Activated naive CD4-positive, alpha-beta T cell treated with anti-CD3 and anti-CD28 coated beads, Interleukin-2, amount 50 U/mL, for 24 hours (primary cell): ENCODE measurements at regions not wholly inside any gene's neighbourhood (a gene's known extent, or its start where the extent isn't known, plus 50 kb on each side); places are given as distances from the start of the nearest gene placed in this dataset.

Experiments used
- H3K27ac Mint-ChIP-seq: one replicate; pipeline ENCODE4 v1.8.0; 2021; ENCODE audit warnings: mild to moderate bottlenecking, mixed read lengths
- H3K27me3 Mint-ChIP-seq: one replicate; pipeline ENCODE4 v1.8.0; 2021; ENCODE audit warnings: mixed read lengths
- H3K36me3 Mint-ChIP-seq: one replicate; pipeline ENCODE4 v1.8.0; 2021; ENCODE audit warnings: mixed read lengths
- H3K4me1 Mint-ChIP-seq: one replicate; pipeline ENCODE4 v1.8.0; 2021; ENCODE audit warnings: mixed read lengths
- H3K4me3 Mint-ChIP-seq: one replicate; pipeline ENCODE4 v1.8.0; 2021; ENCODE audit warnings: mild to moderate bottlenecking, mixed read lengths
- H3K9me3 Mint-ChIP-seq: one replicate; pipeline ENCODE4 v1.8.0; 2021; ENCODE audit warnings: mixed read lengths

DNA sequence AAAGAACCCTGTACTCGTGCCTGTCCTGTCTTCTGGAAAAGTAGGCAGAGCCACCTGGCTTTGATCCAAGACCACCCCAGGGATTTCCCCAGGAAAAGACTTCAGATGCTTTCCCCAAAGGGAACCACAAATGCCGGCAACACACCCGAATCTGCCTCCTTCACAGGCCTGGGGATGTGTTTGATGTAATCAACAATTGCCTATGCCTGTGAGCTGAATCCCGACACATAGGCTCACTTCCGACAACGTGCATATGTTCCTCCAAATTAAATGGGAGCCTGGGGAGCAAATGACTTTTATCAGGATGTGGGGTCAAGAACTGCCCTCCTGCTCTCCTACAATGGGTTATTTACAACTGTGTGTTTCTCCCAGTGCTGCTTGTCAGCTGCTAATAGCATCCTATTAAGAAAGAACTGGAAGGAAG is 535.2 kb upstream of the CDH11 start:
- no peak overlapping the region for H3K27ac Mint-ChIP-seq
- no peak overlapping the region for H3K4me3 Mint-ChIP-seq
- no peaks in the 10 kb centered on the region for H3K36me3 Mint-ChIP-seq
- no peaks in the 10 kb centered on the region for H3K9me3 Mint-ChIP-seq
- H3K4me1 Mint-ChIP-seq, result no peaks in the 10 kb centered on the region
- H3K27me3 Mint-ChIP-seq, result peaks cover 1% of the 10 kb centered on the region

DNA sequence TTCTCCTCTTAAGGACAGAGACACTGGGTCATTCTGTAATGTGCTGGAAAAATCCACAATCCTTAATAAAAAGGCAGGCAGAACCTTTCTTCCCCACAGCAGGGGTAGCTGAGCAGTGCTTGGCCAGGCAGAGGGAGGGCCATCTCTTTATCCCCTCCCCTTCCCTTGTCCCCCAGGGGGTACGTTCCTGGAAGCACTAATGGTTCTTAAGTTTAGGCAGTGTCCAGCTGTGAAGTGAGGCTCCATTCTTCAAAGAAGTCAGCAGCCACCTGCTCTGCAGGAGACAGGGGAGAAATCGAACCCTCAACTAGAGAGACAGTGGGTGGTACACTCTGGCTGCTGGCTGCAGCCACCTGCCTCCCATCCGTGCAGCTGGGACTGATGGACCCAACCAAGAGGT is 533.9 kb upstream of the CDH11 start:
- H3K27me3 Mint-ChIP-seq, result peaks cover 1% of the 10 kb centered on the region
- no peaks in the 10 kb centered on the region for H3K9me3 Mint-ChIP-seq
- no peak overlapping the region for H3K27ac Mint-ChIP-seq
- H3K4me3 Mint-ChIP-seq, result no peak overlapping the region
- no peaks in the 10 kb centered on the region for H3K36me3 Mint-ChIP-seq
- H3K4me1 Mint-ChIP-seq, result no peaks in the 10 kb centered on the region

DNA sequence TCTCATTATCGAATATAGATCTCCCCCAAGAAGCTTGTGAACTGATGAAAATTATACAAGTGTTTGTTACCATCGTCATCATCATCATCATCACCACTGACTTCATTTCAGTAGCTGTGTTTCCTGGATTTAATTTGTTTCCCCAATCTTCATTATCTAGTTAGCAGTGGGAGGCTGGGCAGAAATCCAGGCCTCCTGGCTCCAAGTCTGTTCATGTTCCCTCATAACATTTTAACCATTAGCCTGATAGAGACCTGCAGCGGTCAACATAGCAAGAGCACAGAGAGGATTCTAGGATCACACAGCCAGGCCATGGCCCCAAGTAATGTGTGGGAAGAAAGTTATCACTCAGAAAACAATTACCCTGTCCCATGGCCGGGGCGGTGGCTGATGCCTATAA is 526.2 kb upstream of the CDH11 start:
- H3K27ac Mint-ChIP-seq, result no peak overlapping the region
- no peak overlapping the region for H3K4me3 Mint-ChIP-seq
- H3K9me3 Mint-ChIP-seq, result no peaks in the 10 kb centered on the region
- no peaks in the 10 kb centered on the region for H3K36me3 Mint-ChIP-seq
- H3K4me1 Mint-ChIP-seq, result no peaks in the 10 kb centered on the region
- H3K27me3 Mint-ChIP-seq, result no peaks in the 10 kb centered on the region

DNA sequence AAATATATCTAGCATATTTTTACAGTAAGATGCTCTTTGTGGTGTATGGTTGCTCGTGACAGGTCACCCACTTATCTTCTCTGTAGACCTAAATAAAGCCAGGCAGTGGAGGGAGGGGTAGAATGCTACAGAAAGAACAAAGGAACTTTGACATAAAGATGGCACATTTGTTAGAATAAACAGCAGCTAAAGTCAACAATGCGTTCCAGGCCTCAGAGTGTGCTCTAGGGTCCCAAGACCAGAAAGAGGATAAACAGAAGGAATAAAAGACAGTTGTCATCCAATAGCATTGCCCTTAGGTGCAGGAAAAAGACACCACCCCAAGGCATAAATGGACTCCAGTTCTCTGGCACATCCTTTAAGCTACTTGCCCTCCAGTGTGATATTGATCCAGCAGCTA is 523.0 kb upstream of the CDH11 start:
- Mint-ChIP-seq H3K36me3 (no peaks in the 10 kb centered on the region), H3K4me1 (no peaks in the 10 kb centered on the region), H3K27ac (no peak overlapping the region), H3K9me3 (no peaks in the 10 kb centered on the region), H3K4me3 (no peak overlapping the region), H3K27me3 (no peaks in the 10 kb centered on the region)

DNA sequence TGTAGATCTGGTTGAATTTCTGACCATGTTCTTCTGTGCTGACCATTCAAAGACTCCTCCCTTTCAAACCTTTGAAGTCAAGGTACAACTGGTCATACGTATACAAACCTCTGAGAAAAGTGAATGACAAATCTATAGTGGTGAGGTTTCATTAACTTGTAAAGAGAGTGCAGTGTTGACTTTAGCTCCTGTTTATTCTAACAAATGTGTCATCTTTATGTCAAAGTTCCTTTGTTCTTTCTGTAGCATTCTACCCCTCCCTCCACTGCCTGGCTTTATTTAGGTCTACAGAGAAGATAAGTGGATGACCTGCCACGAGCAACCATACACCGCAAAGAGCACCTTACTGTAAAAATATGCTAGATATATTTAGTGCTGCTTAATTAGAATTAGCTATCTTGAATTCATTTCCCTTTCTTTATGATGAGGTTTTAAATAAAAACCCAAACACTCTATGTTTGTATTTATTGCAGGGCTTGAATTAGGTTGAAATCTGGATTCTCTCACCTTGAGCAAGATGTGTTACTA is 520.0 kb upstream of the CDH11 start:
- Mint-ChIP-seq H3K27me3 (no peaks in the 10 kb centered on the region), H3K36me3 (no peaks in the 10 kb centered on the region), H3K9me3 (no peaks in the 10 kb centered on the region), H3K4me1 (no peaks in the 10 kb centered on the region), H3K4me3 (no peak overlapping the region), H3K27ac (no peak overlapping the region)

DNA sequence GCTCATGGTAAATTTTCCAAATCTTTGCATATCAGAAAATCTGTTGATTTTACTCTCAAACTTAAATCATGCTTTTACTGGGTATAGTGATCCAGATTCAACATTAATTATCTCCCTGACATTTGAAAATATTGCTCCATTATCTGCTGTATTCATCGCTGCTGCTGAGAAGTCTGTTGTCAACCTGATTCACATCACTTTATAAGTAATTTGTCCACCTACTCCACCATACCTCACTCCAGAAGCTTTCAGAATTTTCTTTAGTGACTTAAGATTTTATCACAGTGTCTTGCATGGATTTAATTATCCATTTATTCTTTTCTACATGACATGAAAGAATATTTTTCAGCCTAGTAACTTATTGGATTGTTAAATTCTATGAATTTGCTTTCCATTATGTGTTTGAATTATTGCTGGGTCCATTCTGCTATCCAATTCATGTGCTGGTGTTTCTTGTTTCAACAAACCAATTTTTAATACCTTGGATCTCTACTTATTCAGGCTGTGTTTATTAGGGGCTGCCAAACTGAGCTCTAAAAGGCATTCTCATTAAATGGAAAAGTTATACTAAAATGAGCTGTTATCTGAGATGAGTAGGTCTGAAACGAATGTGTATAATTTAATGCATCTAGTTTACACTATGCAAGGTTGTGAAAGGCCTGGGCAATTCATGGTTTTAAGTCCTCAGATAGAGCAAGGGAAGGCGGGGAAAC is 519.3 kb upstream of the CDH11 start:
- no peaks in the 10 kb centered on the region for H3K9me3 Mint-ChIP-seq
- H3K27me3 Mint-ChIP-seq, result peaks cover 2% of the 10 kb centered on the region
- no peaks in the 10 kb centered on the region for H3K36me3 Mint-ChIP-seq
- H3K27ac Mint-ChIP-seq, result no peak overlapping the region
- H3K4me1 Mint-ChIP-seq, result no peaks in the 10 kb centered on the region
- H3K4me3 Mint-ChIP-seq, result no peak overlapping the region

DNA sequence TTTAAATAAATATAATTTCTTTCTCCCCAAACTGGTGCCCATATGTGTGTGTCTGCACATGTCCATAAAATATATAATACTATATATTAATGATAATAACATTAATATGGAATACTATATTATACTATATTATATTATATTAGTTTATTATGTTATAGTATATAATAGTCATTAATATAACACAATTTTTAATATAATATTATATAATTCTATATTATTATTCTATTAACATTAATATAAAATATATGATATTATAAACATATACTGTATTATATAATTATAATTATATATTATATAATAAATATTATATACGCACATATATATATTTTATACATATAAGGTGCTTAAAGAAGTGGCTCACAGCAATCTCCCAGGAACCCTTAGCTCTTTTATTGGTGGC is 513.0 kb upstream of the CDH11 start:
- no peaks in the 10 kb centered on the region for H3K36me3 Mint-ChIP-seq
- no peak overlapping the region for H3K4me3 Mint-ChIP-seq
- no peaks in the 10 kb centered on the region for H3K4me1 Mint-ChIP-seq
- H3K9me3 Mint-ChIP-seq, result no peaks in the 10 kb centered on the region
- peaks cover 2% of the 10 kb centered on the region for H3K27me3 Mint-ChIP-seq
- no peak overlapping the region for H3K27ac Mint-ChIP-seq

DNA sequence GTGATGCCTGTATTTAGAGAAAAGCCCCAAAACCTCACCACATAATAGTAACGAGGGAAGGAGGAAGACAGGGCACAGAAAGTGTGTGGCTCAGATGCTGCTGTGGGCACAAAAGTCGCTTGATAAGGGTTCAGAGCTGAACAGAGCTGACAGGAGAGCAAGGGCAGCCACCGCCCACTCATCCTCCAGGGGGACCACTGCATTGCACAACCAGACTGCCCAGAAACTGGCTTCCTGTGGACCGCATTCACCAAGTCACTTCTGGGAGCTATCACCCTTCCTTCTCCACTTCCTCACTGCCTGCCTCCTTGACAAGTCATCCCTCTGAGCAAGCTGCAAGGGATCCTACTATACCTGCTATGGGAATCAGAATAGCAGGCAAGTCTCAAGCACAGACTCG is 512.4 kb upstream of the CDH11 start:
- Mint-ChIP-seq H3K27me3 (peaks cover 2% of the 10 kb centered on the region), H3K9me3 (no peaks in the 10 kb centered on the region), H3K4me3 (no peak overlapping the region), H3K27ac (no peak overlapping the region), H3K36me3 (no peaks in the 10 kb centered on the region), H3K4me1 (no peaks in the 10 kb centered on the region)

DNA sequence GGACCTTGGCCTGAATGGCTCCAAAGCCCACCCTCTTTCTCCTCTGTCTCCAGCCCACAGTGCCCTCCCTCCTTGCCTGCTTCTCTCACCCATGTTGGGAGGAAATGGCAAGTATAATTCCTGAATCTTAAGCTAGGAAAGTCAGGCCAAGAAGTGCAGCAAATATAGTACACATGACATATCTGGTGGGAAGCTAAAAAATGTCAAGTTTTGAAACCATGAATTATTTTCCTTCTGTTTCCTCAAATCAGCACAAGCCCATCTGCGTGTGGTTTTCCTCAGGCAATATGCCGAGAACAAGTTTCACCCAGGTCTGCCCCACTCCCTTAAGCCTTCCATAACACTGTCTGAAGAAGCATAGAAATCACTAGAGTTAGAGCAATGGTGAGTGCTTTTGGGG is 502.8 kb upstream of the CDH11 start:
- H3K27me3 Mint-ChIP-seq, result no peaks in the 10 kb centered on the region
- H3K36me3 Mint-ChIP-seq, result no peaks in the 10 kb centered on the region
- H3K4me1 Mint-ChIP-seq, result no peaks in the 10 kb centered on the region
- H3K9me3 Mint-ChIP-seq, result no peaks in the 10 kb centered on the region
- H3K27ac Mint-ChIP-seq, result no peak overlapping the region
- no peak overlapping the region for H3K4me3 Mint-ChIP-seq

DNA sequence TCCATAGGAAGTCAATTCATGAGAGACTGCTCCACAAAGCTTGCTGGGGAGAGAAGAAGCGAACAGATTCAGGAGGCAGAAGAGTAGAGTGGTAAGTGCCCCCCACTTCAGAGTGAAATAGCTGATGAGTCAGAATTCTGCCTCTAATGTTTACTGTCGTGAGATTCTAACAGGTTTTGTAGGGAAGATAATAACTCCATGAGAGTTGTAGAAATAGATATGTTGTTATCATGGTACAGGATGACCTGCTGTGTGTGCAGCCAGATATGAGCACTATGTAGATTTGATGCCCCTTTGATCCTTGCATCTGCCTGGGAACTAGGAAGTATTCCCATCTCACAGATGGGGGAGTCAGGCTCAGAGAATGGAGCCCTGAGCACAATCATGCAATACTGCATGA is 502.4 kb upstream of the CDH11 start:
- Mint-ChIP-seq H3K4me1 (no peaks in the 10 kb centered on the region), H3K27me3 (no peaks in the 10 kb centered on the region), H3K36me3 (no peaks in the 10 kb centered on the region), H3K27ac (no peak overlapping the region), H3K4me3 (no peak overlapping the region), H3K9me3 (no peaks in the 10 kb centered on the region)

DNA sequence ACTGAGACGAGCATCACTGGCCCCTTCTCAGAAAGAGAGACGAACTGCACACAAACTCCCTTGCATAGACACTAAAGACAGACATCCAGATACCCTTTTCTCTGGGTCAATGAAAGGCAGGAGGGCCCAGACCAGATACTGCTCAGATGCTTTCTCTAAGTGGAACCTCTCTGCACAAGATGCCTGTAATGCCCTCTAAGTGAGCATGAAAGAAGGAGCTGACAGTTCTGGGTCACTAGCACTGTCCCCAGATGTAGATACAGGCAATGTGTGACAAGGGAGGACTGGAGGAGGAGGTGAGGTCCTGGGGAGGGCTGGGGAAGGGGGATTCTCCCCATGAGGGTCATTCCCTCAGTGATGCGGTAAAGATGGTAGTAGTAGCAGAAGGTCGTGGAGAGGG is 501.0 kb upstream of the CDH11 start:
- Mint-ChIP-seq H3K36me3 (no peaks in the 10 kb centered on the region), H3K9me3 (no peaks in the 10 kb centered on the region), H3K27ac (no peak overlapping the region), H3K4me1 (no peaks in the 10 kb centered on the region), H3K4me3 (no peak overlapping the region), H3K27me3 (no peaks in the 10 kb centered on the region)

DNA sequence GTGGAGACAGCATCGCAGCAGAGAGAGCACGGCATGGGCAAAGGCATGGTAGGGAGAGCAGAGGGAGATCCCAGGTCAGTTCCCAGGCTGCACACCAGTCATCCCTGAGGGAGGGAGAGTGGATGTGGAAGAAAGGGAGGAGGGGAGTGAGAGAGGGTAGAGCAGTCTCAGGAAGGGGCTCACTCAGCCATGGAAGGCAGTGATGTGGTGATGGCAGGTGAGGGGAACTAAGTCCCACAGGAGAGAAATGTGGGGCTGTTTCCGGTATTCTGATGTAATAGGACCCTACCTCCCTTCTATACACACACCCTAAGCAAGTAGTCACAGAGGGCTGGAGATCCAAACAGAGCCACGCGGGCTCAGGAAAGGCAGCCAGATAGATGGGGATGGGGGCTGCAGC is 500.3 kb upstream of the CDH11 start:
- no peak overlapping the region for H3K27ac Mint-ChIP-seq
- no peaks in the 10 kb centered on the region for H3K36me3 Mint-ChIP-seq
- H3K4me3 Mint-ChIP-seq, result no peak overlapping the region
- H3K4me1 Mint-ChIP-seq, result no peaks in the 10 kb centered on the region
- no peaks in the 10 kb centered on the region for H3K27me3 Mint-ChIP-seq
- no peaks in the 10 kb centered on the region for H3K9me3 Mint-ChIP-seq

DNA sequence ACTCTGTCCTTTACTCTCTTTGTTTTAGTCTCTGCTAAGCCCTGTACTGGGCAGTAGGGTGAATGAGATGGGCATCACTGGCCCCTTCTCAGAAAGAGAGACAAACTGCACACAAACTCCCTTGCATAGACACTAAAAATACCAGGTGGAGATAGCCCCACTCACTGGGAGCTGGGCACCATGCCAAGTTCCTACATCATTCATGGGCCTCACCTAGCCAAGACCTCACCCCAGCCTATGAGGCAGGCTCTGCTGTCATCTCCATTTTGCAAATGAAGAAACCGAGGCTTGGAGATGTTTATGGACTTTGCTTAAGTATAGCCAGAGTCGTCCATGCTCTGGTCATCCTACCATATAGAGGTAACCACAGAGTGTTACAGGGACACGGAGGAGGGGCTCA is 499.8 kb upstream of the CDH11 start:
- Mint-ChIP-seq H3K4me3 (no peak overlapping the region), H3K9me3 (no peaks in the 10 kb centered on the region), H3K4me1 (no peaks in the 10 kb centered on the region), H3K27me3 (no peaks in the 10 kb centered on the region), H3K27ac (no peak overlapping the region), H3K36me3 (no peaks in the 10 kb centered on the region)

DNA sequence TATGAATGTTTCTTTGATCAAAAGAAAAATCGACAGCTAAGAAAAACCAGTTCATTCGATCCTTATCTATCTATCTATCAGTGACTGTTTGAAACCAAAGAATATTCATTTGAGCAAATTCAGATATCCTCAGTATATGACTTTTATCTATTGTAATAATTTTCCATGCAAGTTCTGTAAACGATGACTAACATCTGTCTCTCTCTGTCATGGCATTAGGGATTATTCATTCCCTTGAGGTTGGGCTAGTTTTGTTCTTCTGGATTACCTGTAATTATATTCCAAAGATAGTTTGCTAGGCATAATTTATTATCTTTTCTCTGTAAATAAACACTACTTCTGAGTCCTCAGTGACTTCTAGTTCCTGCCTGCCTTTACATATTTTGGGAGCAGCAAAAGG is 497.7 kb upstream of the CDH11 start:
- H3K27ac Mint-ChIP-seq, result no peak overlapping the region
- peaks cover 9% of the 10 kb centered on the region for H3K9me3 Mint-ChIP-seq
- H3K4me1 Mint-ChIP-seq, result no peaks in the 10 kb centered on the region
- peaks cover 1% of the 10 kb centered on the region for H3K27me3 Mint-ChIP-seq
- no peak overlapping the region for H3K4me3 Mint-ChIP-seq
- H3K36me3 Mint-ChIP-seq, result no peaks in the 10 kb centered on the region

DNA sequence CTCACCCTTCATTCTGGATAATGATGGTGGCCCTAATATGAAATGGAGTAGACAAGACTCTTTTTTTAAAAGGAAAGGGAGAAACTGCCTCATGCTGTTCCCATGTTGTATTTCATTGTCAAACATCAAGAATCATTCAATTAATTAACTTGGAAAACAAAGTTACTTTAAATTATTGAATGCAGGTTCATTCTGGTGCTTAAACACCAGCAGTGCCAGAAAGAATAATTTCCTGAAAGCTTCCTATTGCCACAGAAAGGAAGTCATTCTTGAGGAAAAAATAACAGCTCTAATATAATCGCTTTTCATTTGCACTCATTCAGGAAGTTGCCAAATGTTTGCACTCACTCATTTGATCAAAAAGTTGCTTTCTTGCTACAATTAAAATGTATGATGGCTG is 497.1 kb upstream of the CDH11 start:
- Mint-ChIP-seq H3K9me3 (peaks cover 11% of the 10 kb centered on the region), H3K27me3 (peaks cover 1% of the 10 kb centered on the region), H3K36me3 (no peaks in the 10 kb centered on the region), H3K4me3 (no peak overlapping the region), H3K27ac (no peak overlapping the region), H3K4me1 (no peaks in the 10 kb centered on the region)

DNA sequence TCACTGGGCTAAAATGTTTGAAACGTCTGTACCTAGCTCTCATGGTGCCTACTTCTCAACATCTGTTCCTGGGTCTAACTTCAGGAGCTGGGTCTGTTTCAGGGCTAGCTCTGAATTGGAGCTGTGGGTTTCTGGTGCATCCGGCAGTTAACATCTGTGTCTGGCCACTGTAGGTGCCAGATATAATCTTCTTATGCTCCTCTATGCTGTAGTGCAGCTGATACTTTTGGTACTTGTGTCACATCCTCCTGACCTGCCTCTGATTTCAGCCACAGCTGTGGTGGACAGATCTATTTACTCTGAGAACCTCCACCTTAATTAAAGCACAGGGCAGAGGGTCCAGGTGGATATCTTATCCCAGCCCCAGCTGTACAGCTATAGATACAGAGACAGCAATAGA is 496.5 kb upstream of the CDH11 start:
- no peaks in the 10 kb centered on the region for H3K36me3 Mint-ChIP-seq
- no peaks in the 10 kb centered on the region for H3K4me1 Mint-ChIP-seq
- H3K4me3 Mint-ChIP-seq, result no peak overlapping the region
- peaks cover 11% of the 10 kb centered on the region for H3K9me3 Mint-ChIP-seq
- H3K27me3 Mint-ChIP-seq, result peaks cover 1% of the 10 kb centered on the region
- no peak overlapping the region for H3K27ac Mint-ChIP-seq

DNA sequence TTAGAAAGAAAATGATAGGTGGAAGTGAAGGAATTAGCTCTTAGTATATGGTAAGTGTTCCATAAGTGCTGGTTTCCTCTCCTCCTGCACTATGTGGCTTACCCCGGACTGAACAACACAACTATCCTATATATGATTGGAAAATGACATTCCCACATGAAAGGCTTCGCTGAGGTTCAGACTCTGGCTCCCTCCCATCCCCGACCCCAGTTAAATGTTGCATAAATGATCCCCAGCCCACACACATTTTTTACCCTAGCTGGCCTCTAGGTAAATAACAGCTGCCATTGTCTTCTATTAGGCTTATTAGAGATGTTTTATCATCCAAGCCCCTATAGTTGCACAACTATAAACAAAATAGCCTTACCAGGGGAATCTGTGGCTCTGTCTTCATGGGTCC is 495.6 kb upstream of the CDH11 start:
- Mint-ChIP-seq H3K9me3 (peaks cover 11% of the 10 kb centered on the region), H3K36me3 (no peaks in the 10 kb centered on the region), H3K4me1 (no peaks in the 10 kb centered on the region), H3K4me3 (no peak overlapping the region), H3K27ac (no peak overlapping the region), H3K27me3 (peaks cover 1% of the 10 kb centered on the region)
